Epithelial cell of proximal tubule (primary cell): ENCODE measurements at regions not wholly inside any gene's neighbourhood (a gene's known extent, or its start where the extent isn't known, plus 50 kb on each side); places are given as distances from the start of the nearest gene placed in this dataset.

ENCODE experiments used
- DNase-seq: peaks from one replicate; pipeline ENCODE4 v3.0.0-alpha.2; 2011; ENCODE audit warnings: low read depth
- H3K4me3 ChIP-seq: 2 replicates; pipeline ENCODE4 v1.5.1; 2011; ENCODE audit warnings: low read depth, mild to moderate bottlenecking, low read length
- CTCF ChIP-seq: conservative IDR thresholded peaks from 2 replicates; pipeline ENCODE4 v1.5.1; 2012; ENCODE audit warnings: low read depth, mild to moderate bottlenecking, low read length

DNA sequence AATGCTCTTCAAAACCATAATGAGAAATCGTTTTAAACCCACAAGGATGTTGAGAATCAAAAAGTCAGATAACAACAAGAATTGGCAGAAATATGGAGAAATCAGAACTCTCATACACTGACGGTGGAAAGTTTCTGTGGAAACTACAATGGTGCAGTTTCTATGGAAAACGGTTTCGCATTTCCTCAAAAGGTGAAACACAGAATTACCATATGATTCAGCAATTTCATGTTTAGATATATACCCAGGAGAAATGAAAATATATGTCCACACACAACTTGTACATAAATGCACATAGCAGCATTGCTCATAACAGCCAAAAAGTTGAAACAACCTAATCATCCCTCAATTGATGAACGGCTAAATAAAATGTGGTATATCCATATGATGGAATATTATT, 218.2 kb downstream of the ARL4A start:
- TF ChIP-seq CTCF: no peak
- no peak overlapping the region for H3K4me3 ChIP-seq
- DNase-seq: no peak

- no peak for TF ChIP-seq CTCF
Observed at GRCh38 chr7:12907774-12908173, 220.3 kb downstream of the ARL4A start.

DNA sequence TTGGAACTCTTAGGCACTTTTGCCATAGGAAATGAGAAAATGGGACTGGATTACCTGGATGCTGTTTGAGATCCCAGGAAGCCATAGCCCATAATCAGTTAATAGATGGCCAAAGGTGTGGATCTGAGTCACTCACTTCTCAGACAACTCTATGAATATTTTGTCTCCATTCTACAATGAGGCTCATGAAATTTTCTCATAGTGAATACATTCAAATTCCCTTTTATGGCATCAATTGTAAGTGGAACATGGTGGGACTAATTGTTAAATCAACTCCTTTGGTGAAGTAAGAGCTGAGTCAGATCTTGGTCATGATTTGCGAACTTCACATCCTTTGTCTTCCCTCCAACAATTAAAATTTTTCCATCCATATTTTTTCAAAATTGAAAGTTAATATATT, 222.1 kb downstream of the ARL4A start:
- no peak for DNase-seq
- H3K4me3 ChIP-seq: no peak overlapping the region
- no peak for TF ChIP-seq CTCF

More at GRCh38 chr7:12907774-12908173, 220.3 kb downstream of the ARL4A start:
- no peak overlapping the region for H3K4me3 ChIP-seq
- DNase-seq: no peak

GRCh38 chr7:12911053-12911452, 223.6 kb downstream of the ARL4A start:
- TF ChIP-seq CTCF: no peak

DNA sequence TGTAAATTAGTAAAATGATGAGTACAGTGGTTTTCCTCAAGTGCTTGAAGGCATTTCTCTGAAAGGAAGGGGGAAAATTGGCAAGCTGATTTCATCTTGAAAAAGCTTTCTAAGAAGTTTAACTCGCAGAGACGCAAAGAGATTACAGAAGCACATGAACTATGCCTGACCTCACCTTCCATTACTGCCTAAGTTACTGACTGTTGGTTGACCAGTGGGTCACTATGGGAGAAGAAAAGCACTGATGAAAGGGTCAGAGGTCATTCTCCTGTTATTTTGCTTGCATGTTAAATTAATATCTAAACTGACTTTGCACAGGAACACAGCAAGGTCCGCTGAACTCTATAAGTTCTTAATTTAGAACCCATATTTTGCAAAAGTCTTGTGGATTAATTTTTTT, 225.6 kb downstream of the ARL4A start:
- no peak for DNase-seq
- no peak overlapping the region for H3K4me3 ChIP-seq
- no peak for TF ChIP-seq CTCF

More at GRCh38 chr7:12911053-12911452, 223.6 kb downstream of the ARL4A start:
- DNase-seq: no peak
- no peak overlapping the region for H3K4me3 ChIP-seq

DNA sequence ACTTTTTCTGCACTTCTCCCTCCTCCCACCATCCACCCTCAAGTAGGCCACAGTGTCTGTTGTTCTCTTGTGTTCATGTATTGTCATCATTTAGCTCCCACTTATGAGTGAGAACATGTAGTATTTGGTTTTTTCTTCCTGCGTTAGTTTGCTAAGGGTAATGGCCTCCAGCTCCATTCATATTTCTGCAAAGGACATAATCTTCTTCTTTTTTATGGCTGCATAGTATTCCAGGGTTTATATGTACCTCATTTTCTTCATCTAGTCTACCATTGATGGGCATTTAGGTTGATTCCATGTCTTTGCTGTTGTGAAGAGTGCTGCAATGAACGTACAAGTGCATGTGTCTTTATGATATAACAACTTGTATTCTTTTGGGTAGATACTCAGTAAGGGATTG, 230.4 kb downstream of the ARL4A start:
- no peak for TF ChIP-seq CTCF
- no peak overlapping the region for H3K4me3 ChIP-seq
- DNase-seq: no peak

GRCh38 chr7:12921751-12922345, 234.4 kb downstream of the ARL4A start:
- no peak for DNase-seq
- no peak for TF ChIP-seq CTCF

More at GRCh38 chr7:12921751-12922345, 234.4 kb downstream of the ARL4A start:
- no peak overlapping the region for H3K4me3 ChIP-seq
